Mucosa of rectum (tissue), 2 donors: ENCODE measurements at regions not wholly inside any gene's neighbourhood (a gene's known extent, or its start where the extent isn't known, plus 50 kb on each side); places are given as distances from the start of the nearest gene placed in this dataset.

ENCODE experiments used
- H3K27ac ChIP-seq, 2 donors: one replicate each; pipeline ENCODE4 v1.7.0; 2013; ENCODE audit warnings: inconsistent platforms in 2 of 2, low read depth in 2 of 2, low read length in 2 of 2
- H3K27me3 ChIP-seq, 2 donors: one replicate each; pipeline ENCODE4 v1.7.0; 2013; ENCODE audit warnings: low read length in 2 of 2; ENCODE audit not compliant: control insufficient read depth in 2 of 2, insufficient read depth in 2 of 2
- H3K36me3 ChIP-seq, 2 donors: one replicate each; pipeline ENCODE4 v1.7.0; 2013; ENCODE audit warnings: low read length in 2 of 2; ENCODE audit not compliant: control insufficient read depth in 2 of 2, insufficient read depth in 2 of 2
- H3K4me1 ChIP-seq, 2 donors: one replicate each; pipeline ENCODE4 v1.7.0; 2013; ENCODE audit warnings: low read length in 2 of 2, mild to moderate bottlenecking in 1 of 2; ENCODE audit not compliant: control insufficient read depth in 2 of 2, insufficient read depth in 2 of 2
- H3K4me3 ChIP-seq, 2 donors: one replicate each; pipeline ENCODE4 v1.7.0; 2013; ENCODE audit warnings: low read length in 2 of 2
- H3K9ac ChIP-seq, 2 donors: one replicate each; pipeline ENCODE4 v1.7.0; 2013; ENCODE audit warnings: low read length in 2 of 2, low read depth in 1 of 2, mild to moderate bottlenecking in 1 of 2
- H3K9me3 ChIP-seq, 2 donors: one replicate each; pipeline ENCODE4 v1.7.0; 2013; ENCODE audit warnings: low read length in 2 of 2; ENCODE audit not compliant: control insufficient read depth in 2 of 2
- donor health status: healthy.
- donor health status: Normal muscosa, but diverticular disease.

GRCh38 chr5:29879401-29879800, 1314.1 kb upstream of the CDH6 start:
- no peaks in the 10 kb centered on the region for H3K36me3 ChIP-seq
- H3K9me3 ChIP-seq: peaks cover 0 to 6% of the 10 kb centered on the region in 2 donors
- no peaks in the 10 kb centered on the region for H3K4me1 ChIP-seq
- no peak overlapping the region for H3K4me3 ChIP-seq
- no peak overlapping the region for H3K27ac ChIP-seq
- H3K9ac ChIP-seq: no peak overlapping the region
- H3K27me3 ChIP-seq: no peaks in the 10 kb centered on the region

DNA sequence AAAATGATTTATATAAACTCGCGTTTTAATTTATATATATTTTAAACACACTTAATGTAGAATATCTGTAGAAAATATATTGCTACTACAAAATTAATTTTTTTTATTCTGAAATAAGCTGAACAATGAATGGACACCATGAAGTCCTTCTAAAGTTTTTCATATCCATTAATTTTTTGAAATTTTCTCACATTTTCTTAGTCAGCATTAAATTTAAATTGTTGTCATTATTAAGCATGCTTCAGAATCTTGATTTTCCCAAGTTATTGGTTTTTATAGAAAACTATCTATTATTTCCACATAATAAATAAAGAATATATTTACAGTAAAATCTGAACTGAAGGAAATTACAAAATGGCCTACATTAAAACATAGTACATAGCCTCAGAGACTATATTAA, 1314.9 kb upstream of the CDH6 start:
- Histone ChIP-seq H3K9me3 (peaks cover 0 to 6% of the 10 kb centered on the region in 2 donors), H3K4me1 (no peaks in the 10 kb centered on the region), H3K27ac (no peak overlapping the region), H3K4me3 (no peak overlapping the region), H3K27me3 (no peaks in the 10 kb centered on the region), H3K9ac (no peak overlapping the region), H3K36me3 (no peaks in the 10 kb centered on the region)

GRCh38 chr5:29867155-29867554, 1326.3 kb upstream of the CDH6 start:
- H3K36me3 ChIP-seq: no peaks in the 10 kb centered on the region
- H3K4me1 ChIP-seq: no peaks in the 10 kb centered on the region
- H3K27me3 ChIP-seq: no peaks in the 10 kb centered on the region
- no peak overlapping the region for H3K9ac ChIP-seq
- H3K4me3 ChIP-seq: no peak overlapping the region
- no peaks in the 10 kb centered on the region for H3K9me3 ChIP-seq
- H3K27ac ChIP-seq: no peak overlapping the region

DNA sequence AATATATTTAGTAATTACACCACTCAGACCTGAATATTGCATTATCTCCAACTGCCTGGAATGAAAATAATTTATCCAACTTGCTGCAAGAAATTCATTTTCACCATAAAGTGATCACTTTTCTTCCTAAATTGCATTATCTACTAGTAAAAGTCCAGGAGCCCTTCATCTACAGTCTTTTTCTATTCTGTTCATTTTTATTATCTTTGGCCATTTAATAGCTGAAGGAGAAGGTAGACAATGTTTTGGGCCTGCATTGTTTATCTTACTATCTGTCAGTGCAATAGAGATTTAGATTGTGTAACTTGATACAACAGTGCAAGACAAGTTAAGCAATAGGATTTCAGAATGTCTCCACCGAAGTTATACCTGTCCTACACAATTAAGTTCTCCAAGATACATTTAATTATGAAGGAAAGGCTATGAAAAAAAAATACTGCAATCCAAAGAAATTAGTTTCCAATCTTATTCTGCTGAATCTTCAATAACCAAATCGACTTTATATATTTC, 1339.7 kb upstream of the CDH6 start:
- Histone ChIP-seq H3K9me3 (peaks cover 0 to 4% of the 10 kb centered on the region in 2 donors), H3K36me3 (no peaks in the 10 kb centered on the region), H3K4me1 (no peaks in the 10 kb centered on the region), H3K4me3 (no peak overlapping the region), H3K9ac (no peak overlapping the region), H3K27ac (no peak overlapping the region), H3K27me3 (no peaks in the 10 kb centered on the region)

DNA sequence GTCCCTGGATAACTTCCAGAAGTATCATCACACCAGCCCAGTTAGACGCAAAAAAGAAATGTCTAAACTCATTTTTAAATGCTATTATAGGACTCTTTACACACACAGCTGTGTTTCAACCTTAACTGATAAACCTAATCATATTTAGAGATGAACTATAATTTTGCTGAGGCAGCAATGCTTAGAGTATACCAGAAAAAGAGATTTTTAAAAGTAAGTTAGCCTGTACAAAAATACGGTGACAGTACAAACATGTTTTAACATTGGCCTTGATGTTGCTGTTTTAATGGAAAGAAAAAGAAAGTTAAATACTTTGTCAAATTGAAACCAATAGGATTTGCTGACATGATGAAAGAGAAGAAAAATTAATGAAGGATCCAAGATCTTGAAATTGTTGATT, 1341.2 kb upstream of the CDH6 start:
- Histone ChIP-seq H3K27me3 (no peaks in the 10 kb centered on the region), H3K36me3 (no peaks in the 10 kb centered on the region), H3K4me1 (no peaks in the 10 kb centered on the region), H3K4me3 (no peak overlapping the region), H3K9ac (no peak overlapping the region), H3K27ac (no peak overlapping the region), H3K9me3 (peaks cover 0 to 4% of the 10 kb centered on the region in 2 donors)

DNA sequence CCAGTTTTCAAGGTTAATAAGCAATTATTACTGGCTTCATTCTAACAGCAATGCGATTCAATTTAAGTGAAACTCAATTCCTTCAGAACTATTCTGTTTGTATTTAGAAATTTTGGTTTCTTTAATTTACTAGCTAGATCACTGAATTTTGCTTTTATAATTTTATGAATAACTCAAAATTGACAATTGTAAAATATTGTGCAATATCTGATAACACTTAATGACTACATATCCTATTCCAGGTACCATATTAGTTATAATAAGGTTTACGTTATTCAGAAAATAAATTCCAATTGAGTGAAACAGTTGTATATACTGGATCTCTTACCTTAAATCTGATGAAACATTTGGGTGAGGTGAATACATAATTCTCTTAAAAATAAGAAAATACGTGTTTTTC, 1348.3 kb upstream of the CDH6 start:
- no peaks in the 10 kb centered on the region for H3K36me3 ChIP-seq
- no peak overlapping the region for H3K27ac ChIP-seq
- no peaks in the 10 kb centered on the region for H3K27me3 ChIP-seq
- H3K9me3 ChIP-seq: no peaks in the 10 kb centered on the region
- H3K4me3 ChIP-seq: no peak overlapping the region
- no peaks in the 10 kb centered on the region for H3K4me1 ChIP-seq
- H3K9ac ChIP-seq: no peak overlapping the region

DNA sequence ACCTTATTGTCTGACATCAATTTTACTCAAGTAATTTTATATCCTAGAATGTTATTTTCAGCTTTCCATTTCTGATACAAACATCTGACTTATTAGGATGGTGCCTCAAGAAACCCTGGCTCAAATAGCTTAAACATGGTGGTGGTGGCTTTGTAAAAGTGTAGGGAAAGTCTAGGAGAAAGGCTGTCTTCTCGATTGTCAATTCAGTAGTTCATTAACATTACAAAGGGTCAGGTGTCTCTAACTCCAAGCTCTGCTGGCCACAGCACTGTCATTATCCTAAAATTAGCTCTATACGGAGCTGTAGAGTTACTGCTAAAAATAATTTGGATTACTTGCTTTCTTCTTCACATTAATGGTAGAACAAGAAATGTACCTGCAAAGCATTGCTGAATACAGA, 1360.1 kb upstream of the CDH6 start:
- no peaks in the 10 kb centered on the region for H3K4me1 ChIP-seq
- no peaks in the 10 kb centered on the region for H3K27me3 ChIP-seq
- H3K9me3 ChIP-seq: peaks cover 0 to 3% of the 10 kb centered on the region in 2 donors
- no peaks in the 10 kb centered on the region for H3K36me3 ChIP-seq
- no peak overlapping the region for H3K27ac ChIP-seq
- no peak overlapping the region for H3K4me3 ChIP-seq
- no peak overlapping the region for H3K9ac ChIP-seq

GRCh38 chr5:29822521-29822920, 1371.0 kb upstream of the CDH6 start:
- Histone ChIP-seq H3K9me3 (no peaks in the 10 kb centered on the region), H3K4me1 (no peaks in the 10 kb centered on the region), H3K9ac (no peak overlapping the region), H3K36me3 (no peaks in the 10 kb centered on the region), H3K4me3 (no peak overlapping the region), H3K27me3 (no peaks in the 10 kb centered on the region), H3K27ac (no peak overlapping the region)

DNA sequence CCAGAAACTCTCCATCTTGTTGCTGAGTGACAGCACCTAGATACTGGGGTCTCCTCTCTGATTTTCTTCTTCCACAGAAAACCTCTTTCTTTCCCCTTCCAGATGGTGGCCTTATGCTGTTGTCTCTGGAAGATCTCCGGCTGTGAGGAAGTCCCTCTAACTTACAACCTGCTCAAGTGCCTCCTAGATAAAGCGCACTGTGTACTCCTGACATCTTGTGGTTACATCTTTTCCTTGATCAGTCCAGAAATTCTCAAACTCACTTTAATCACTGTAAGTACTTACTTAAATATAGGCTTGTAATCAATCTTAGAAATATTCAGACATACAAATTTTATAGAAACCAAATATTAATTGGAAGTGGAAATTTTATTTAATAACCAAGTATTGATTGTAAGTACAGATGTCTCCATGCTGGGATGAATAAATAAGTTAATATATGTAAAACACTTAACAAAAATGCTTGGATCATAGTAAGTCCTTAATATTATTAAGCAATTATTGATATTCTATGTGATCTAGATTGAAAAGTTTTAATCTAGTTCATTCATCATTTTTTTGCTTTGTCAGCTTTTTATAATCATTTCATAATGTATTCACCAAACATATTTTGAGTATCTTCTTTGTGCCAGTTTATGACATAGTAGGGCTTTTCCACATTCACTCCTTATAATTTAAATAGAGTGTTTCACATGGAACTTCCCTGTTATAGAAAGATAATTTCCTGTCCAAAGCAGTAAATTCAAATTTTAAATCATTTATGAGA, 1381.4 kb upstream of the CDH6 start:
- Histone ChIP-seq H3K27me3 (no peaks in the 10 kb centered on the region), H3K9ac (no peak overlapping the region), H3K36me3 (no peaks in the 10 kb centered on the region), H3K4me3 (no peak overlapping the region), H3K9me3 (peaks cover 0 to 2% of the 10 kb centered on the region in 2 donors), H3K27ac (no peak overlapping the region), H3K4me1 (no peaks in the 10 kb centered on the region)

DNA sequence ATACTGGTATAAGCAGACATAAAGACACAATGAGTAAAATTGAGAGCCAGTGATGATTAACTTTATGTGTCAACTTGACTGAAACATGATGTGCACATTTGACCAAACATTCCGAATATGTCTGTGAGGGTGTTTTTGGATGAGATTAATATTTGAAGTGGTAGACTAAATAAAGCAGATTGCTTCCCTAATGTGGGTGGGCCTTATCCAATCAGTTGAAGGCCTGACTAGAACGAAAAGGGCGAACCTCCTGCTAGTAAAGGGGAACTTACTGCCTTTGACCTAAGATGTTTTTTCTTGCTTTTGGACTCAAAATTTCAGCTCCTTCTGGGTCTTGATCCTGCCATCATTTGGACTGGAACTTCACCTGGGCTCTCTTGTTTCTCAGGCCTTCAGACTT, 1387.7 kb upstream of the CDH6 start:
- Histone ChIP-seq H3K9ac (no peak overlapping the region), H3K4me3 (no peak overlapping the region), H3K9me3 (peaks cover 2 to 3% of the 10 kb centered on the region in 2 donors), H3K36me3 (no peaks in the 10 kb centered on the region), H3K4me1 (no peaks in the 10 kb centered on the region), H3K27me3 (no peaks in the 10 kb centered on the region), H3K27ac (no peak overlapping the region)
